ES-I3 (cell line): ENCODE measurements at regions not wholly inside any gene's neighbourhood (a gene's known extent, or its start where the extent isn't known, plus 50 kb on each side); places are given as distances from the start of the nearest gene placed in this dataset.

Experiments
- H3K36me3 ChIP-seq: 2 replicates; pipeline ENCODE4 v1.6.1; 2013; ENCODE audit warnings: mild to moderate bottlenecking, low read length, control low read depth, moderate library complexity; ENCODE audit not compliant: insufficient read depth
- H3K4me1 ChIP-seq: 2 replicates; pipeline ENCODE4 v1.6.1; 2013; ENCODE audit warnings: mild to moderate bottlenecking, control low read depth, low read length; ENCODE audit not compliant: insufficient read depth
- H3K9ac ChIP-seq: 2 replicates; pipeline ENCODE4 v1.6.1; 2013; ENCODE audit warnings: low read depth, mild to moderate bottlenecking, low read length, moderate library complexity
- H3K9me3 ChIP-seq: 2 replicates; pipeline ENCODE4 v1.6.1; 2013; ENCODE audit warnings: mild to moderate bottlenecking, low read length, moderate library complexity; ENCODE audit not compliant: control insufficient read depth, insufficient read depth

GRCh38 chr21:35692311-35692710 lies 368.0 kb downstream of the SETD4 start:
- H3K9me3 ChIP-seq = no peaks in the 10 kb centered on the region
- H3K4me1 ChIP-seq = peaks cover 8% of the 10 kb centered on the region; the same call in 1 of the 2 replicates
- H3K36me3 ChIP-seq = no peaks in the 10 kb centered on the region
- H3K9ac ChIP-seq = no peak overlapping the region

- H3K4me1 ChIP-seq = peaks cover 8% of the 10 kb centered on the region; the same call in 1 of the 2 replicates
Measured at GRCh38 chr21:35690436-35690835, 369.9 kb downstream of the SETD4 start.

GRCh38 chr21:35686156-35686555 lies 374.2 kb downstream of the SETD4 start:
- no peaks in the 10 kb centered on the region for H3K9me3 ChIP-seq
- H3K9ac ChIP-seq = no peak overlapping the region
- H3K36me3 ChIP-seq = no peaks in the 10 kb centered on the region
- H3K4me1 ChIP-seq = no peaks in the 10 kb centered on the region

More at GRCh38 chr21:35690436-35690835, 369.9 kb downstream of the SETD4 start:
- H3K36me3 ChIP-seq = no peaks in the 10 kb centered on the region
- no peak overlapping the region for H3K9ac ChIP-seq
- H3K9me3 ChIP-seq = no peaks in the 10 kb centered on the region

- Histone ChIP-seq H3K9me3 (no peaks in the 10 kb centered on the region), H3K9ac (no peak overlapping the region), H3K36me3 (no peaks in the 10 kb centered on the region)
Measured at GRCh38 chr21:35683664-35684304, 376.5 kb downstream of the SETD4 start.

GRCh38 chr21:35682904-35683549 lies 377.3 kb downstream of the SETD4 start:
- Histone ChIP-seq H3K9ac (no peak overlapping the region), H3K9me3 (no peaks in the 10 kb centered on the region), H3K36me3 (no peaks in the 10 kb centered on the region), H3K4me1 (no peaks in the 10 kb centered on the region)

More at GRCh38 chr21:35683664-35684304, 376.5 kb downstream of the SETD4 start:
- H3K4me1 ChIP-seq = no peaks in the 10 kb centered on the region

- Histone ChIP-seq H3K9ac (no peak overlapping the region), H3K9me3 (no peaks in the 10 kb centered on the region), H3K4me1 (no peaks in the 10 kb centered on the region), H3K36me3 (no peaks in the 10 kb centered on the region)
Measured at GRCh38 chr21:35681946-35682345, 378.4 kb downstream of the SETD4 start.

- Histone ChIP-seq H3K9me3 (no peaks in the 10 kb centered on the region), H3K36me3 (no peaks in the 10 kb centered on the region), H3K9ac (no peak overlapping the region), H3K4me1 (no peaks in the 10 kb centered on the region)
Measured at GRCh38 chr21:35679076-35679475, 381.2 kb downstream of the SETD4 start.

GRCh38 chr21:35678393-35678792 lies 381.9 kb downstream of the SETD4 start:
- H3K9ac ChIP-seq = no peak overlapping the region
- no peaks in the 10 kb centered on the region for H3K36me3 ChIP-seq
- H3K9me3 ChIP-seq = no peaks in the 10 kb centered on the region
- no peaks in the 10 kb centered on the region for H3K4me1 ChIP-seq

GRCh38 chr21:35677298-35677841 lies 383.0 kb downstream of the SETD4 start:
- no peaks in the 10 kb centered on the region for H3K4me1 ChIP-seq
- no peak overlapping the region for H3K9ac ChIP-seq
- H3K36me3 ChIP-seq = no peaks in the 10 kb centered on the region
- H3K9me3 ChIP-seq = no peaks in the 10 kb centered on the region

GRCh38 chr21:35674895-35675470 lies 385.3 kb downstream of the SETD4 start:
- H3K36me3 ChIP-seq = no peaks in the 10 kb centered on the region
- H3K4me1 ChIP-seq = no peaks in the 10 kb centered on the region

GRCh38 chr21:35674091-35674671 lies 386.1 kb downstream of the SETD4 start:
- no peak overlapping the region for H3K9ac ChIP-seq
- H3K9me3 ChIP-seq = no peaks in the 10 kb centered on the region
- no peaks in the 10 kb centered on the region for H3K4me1 ChIP-seq
- no peaks in the 10 kb centered on the region for H3K36me3 ChIP-seq

More at GRCh38 chr21:35674895-35675470, 385.3 kb downstream of the SETD4 start:
- no peaks in the 10 kb centered on the region for H3K9me3 ChIP-seq
- no peak overlapping the region for H3K9ac ChIP-seq

- Histone ChIP-seq H3K9ac (no peak overlapping the region), H3K9me3 (no peaks in the 10 kb centered on the region), H3K36me3 (no peaks in the 10 kb centered on the region), H3K4me1 (no peaks in the 10 kb centered on the region)
Measured at GRCh38 chr21:35672313-35672712, 388.0 kb downstream of the SETD4 start.

- no peaks in the 10 kb centered on the region for H3K36me3 ChIP-seq
- H3K9me3 ChIP-seq = no peaks in the 10 kb centered on the region
- no peak overlapping the region for H3K9ac ChIP-seq
- H3K4me1 ChIP-seq = no peaks in the 10 kb centered on the region
Measured at GRCh38 chr21:35664683-35665082, 395.6 kb downstream of the SETD4 start.

GRCh38 chr21:35663856-35664606 lies 396.3 kb downstream of the SETD4 start:
- no peaks in the 10 kb centered on the region for H3K4me1 ChIP-seq
- no peaks in the 10 kb centered on the region for H3K36me3 ChIP-seq
- H3K9me3 ChIP-seq = no peaks in the 10 kb centered on the region
- H3K9ac ChIP-seq = no peak overlapping the region
